GM18861 (cell line): ENCODE measurements at regions not wholly inside any gene's neighbourhood (a gene's known extent, or its start where the extent isn't known, plus 50 kb on each side); places are given as distances from the start of the nearest gene placed in this dataset.
"Not testable (repeated sequence)": the region's sequence is repeated elsewhere in the genome, so short reads cannot be mapped to it uniquely, and the experiment has no call there.

Source experiments
- ATAC-seq: cut with Tn5 transposase; IDR thresholded peaks from one replicate; pipeline ENCODE4 v1.9.1; 2021; ENCODE audit not compliant: unreplicated experiment

DNA sequence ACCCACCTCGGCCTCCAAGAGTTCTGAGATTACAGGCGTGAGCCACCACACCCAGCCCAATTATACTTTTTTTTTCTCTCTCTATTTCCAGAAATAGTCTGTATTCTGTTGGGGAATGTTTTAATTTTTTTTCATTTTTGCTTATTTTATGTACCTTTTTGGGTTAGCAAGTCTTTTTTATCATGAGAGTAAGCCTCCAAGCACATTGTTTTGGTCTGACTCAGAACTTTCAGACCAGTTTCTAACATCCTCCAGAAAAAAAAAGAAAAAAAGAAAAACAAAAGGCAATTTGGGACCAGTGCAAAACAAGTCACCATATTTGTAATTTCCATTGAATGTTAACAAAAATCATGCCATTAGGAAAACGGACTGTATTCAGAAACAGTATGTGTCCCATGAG, 1465.5 kb downstream of the SLITRK5 start:
- no peak for ATAC-seq

DNA sequence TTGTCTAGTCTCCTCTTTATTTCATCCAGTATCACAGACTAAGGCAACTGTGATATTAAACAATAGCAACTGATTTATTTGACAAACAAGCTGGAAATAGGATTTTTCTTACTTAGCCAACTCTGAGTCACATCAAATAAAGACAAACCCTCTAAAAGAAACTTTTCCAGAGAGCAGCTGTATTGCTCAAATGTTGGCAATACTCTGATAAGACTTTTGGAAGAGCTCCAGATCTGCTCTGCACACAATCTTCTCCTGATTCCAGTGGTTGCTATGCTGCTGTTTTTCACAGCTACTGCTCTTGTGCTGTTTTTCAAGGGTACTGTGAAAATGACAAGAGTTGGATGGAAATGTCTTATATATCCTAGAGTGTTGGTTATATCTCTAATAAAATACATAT, 1479.2 kb downstream of the SLITRK5 start:
- no peak for ATAC-seq

DNA sequence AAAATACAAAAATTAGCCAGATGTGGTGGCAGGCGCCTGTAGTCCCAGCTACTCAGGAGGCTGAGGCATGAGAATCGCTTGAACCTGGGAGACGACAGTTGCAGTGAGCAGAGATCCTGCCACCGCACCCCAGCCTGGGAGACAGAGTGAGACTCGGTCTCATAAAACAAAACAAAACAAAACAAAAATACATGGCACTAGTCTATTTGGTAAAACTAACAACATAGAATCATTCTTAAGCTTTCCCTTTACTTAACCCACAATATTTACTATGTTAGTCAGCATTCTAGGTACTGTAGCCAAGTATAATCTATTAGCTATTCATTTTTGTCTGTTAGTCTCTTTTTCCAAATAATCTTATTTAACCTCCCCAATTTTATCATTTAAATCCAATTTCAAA, 1482.8 kb downstream of the SLITRK5 start:
- ATAC-seq: no peak

DNA sequence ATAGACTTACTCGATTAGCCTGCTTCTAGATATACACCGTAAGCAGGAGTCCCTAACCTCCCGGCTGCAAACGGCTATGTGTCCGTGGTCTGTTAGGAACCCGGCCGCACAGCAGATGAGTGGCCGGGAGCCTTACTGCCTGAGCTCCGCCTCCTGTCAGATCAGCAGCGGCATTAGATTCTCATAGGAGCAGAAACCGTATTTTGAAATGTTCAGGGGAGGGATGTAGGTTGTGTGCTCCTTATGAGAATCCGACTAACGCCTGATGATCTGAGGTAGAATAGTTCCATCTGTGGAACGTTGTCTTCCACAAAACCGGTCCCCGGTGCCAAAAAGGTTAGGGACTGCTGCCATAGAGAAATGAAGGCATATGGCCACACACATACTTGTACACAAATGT, 1491.9 kb downstream of the SLITRK5 start:
- ATAC-seq: no peak

DNA sequence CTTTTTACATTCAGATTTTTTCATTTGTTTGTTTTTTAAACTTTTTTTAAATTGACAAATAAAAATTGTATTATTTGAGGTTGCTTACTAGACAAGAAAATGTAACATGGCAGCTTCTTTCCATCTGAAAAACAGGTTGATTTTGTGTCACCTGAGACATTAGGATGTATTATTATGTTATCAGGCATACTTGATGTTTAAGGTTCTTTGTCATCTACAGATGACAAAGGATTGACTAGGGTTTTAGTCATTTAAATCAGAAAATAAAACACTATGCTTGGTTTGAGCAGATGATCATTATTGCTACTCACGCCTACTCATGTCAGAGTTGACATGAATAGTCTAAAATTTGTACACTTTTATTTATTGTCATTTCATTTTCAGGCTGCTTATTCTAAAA, 1494.5 kb downstream of the SLITRK5 start:
- ATAC-seq: no peak

DNA sequence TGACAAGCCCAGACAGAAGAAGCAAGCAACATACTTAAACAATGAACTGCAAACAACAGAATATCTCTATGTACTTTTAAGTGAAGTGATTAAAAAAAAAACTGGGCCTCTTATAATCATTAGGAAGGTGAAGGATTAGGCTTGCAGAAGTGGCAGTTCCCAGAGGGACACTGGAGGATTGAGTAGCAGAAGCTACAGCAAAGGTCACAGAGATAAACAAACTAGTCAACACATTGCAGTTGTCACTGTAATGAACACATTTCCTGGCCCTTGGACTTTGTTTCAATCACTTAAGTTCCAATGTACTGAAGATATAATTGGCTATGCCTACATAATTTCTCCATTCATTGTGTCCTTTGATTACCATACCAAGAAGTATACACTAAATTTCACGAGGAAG, 1498.8 kb downstream of the SLITRK5 start:
- no peak for ATAC-seq

DNA sequence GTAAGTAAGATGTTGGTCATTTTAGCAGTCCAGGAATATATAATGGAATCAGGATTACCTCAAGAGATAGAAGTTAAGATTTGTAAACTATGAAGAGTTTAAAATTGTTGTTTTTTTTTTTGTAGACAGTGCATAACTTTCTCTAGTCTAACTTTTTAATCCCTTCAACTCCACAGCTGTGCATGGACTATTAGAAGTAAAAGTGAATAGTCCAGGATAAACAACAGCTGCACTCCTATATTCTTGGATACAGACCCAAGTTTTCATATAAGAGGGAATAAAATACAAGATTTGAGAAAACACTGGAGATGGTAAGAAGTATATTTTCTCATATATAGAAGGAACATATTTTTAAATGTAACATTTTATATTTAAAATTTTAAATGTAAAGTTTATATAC, 1509.9 kb downstream of the SLITRK5 start:
- ATAC-seq: no peak

DNA sequence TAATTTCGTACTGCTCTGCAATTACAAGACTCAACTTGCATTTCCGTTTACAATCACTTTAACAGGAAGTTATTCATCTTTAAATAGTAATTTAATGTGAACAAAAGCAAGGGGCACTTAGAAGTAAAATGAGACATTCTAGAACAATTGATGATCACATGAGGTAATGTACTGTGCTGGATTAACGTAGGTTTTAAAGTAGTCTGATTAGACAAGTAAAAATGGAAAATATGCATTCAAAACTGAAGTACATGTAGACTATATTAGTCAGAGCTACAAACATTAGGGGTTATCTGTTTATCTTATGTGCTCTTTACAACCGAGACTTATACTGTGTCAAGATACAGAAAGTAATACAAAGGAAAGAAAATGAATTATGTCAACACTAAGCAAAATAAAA, 1528.0 kb downstream of the SLITRK5 start:
- ATAC-seq: no peak

DNA sequence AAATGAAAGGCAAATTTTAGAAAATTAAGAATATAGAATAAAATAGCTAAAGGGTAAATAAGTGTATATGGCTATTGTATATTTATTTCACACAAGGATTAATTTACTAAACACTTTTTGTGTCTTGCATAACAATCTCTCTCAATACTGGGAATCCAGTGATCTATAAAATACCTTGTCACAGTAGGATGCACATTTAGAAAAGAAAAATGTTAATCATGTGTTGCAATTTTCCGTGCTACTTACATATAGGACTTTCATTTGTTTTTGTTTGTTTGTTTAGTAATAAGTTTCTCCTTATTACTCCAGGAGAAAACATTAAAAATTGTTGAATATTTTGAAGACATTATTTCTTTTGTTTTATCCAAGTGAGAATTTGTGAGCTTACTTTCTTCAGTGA, 1533.3 kb downstream of the SLITRK5 start:
- ATAC-seq: no peak

DNA sequence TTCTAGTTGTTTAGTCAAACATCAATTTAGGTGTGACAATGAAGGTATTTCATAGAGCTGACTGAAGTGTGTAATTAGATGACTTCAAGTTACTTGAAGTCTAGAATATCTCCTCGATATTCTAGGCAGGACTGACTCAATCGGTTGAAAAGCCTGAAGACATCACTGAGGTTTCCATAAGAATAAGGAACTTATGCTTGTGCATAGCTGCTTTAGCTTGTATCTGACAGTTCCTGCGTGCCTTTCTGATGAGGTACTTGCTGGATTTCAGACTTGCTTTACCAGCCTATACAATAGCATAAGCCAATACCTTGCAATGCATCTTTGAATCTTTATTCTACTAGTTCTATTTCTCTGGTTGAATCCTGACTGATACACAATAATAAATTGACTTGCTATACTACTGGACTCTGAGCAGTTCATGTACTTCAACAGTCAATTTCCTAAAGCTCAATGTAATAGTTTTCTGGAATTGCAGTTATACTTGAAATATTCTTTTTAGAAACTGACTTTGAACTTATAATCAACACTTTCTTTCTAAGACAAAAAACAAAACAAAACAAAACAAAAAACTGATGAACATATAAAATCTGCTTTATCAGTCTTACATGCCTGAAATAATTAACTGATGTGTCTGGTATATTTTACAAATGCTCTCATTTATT, 1534.8 kb downstream of the SLITRK5 start:
- ATAC-seq: no peak

DNA sequence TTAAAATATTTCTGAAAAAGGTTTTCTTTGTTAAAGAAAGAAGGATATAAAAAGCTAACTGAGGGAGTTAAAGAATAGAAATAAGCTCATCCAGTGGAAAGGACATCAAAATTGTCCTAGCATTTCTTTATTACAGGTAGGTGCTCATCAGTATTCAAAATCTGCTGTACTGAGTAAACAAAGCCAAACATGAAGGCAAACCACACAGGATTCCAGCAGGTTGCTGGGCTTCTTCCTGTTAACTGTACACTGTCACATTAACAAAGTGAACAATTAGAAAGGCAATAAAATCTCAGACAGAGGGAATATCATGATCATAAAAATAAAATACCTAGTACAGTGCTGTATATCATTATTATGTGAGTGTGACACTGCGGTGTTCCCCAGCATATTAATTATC, 1541.0 kb downstream of the SLITRK5 start:
- no peak for ATAC-seq

DNA sequence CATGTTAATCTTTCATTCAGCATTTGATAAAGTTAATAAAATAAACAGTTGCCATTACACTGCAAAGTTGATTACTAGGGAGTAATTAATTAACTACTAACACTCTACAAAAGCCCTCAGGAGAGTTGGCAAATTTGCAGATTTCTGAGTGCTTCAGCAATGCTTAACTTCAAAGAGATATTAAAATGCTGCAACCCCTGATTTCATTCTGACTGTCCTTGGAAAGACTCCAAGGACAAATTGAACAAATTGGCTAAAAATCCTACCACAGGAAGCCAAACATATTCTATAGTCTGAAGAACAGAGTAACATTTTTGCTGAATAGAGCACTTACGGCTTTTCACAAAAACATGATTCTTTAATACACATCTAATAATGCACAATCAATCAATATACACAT, 1543.0 kb downstream of the SLITRK5 start:
- no peak for ATAC-seq

DNA sequence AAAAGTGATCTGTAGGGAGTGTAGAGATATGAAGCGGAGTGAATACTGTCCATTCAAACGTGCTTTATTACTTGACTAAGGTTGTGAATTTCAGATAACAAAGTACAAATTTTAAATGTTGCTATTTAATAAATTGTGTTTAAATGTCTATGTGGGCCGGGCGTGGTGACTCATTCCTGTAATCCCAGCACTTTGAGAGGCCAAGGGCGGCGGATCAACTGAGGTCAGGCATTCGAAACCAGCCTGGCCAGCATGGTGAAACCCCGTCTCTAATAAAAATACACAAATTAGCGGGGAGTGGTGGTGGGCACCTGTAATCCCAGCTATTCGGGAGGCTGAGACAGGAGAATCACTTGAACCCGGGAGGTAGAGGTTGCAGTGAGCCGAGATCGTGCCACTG, 1544.1 kb downstream of the SLITRK5 start:
- not testable (repeated sequence) for ATAC-seq

DNA sequence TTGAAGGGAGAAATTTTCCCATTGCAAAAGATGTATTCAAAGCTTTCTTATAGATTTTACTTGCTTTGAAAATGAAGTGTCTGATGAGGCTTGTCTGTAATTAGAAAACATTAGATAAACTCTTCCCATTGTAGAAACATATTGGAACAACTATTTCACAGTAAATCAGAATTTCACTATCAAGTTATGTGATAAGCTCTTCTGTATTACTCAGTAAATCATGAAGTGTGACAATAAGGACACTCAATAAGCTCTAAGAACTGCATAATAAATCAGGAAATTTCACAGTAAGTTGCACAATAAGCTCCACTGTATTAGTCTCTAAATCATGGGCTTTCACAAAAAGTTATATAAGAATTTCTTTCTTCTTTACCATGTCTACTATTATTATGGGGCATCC, 1546.6 kb downstream of the SLITRK5 start:
- ATAC-seq: no peak

DNA sequence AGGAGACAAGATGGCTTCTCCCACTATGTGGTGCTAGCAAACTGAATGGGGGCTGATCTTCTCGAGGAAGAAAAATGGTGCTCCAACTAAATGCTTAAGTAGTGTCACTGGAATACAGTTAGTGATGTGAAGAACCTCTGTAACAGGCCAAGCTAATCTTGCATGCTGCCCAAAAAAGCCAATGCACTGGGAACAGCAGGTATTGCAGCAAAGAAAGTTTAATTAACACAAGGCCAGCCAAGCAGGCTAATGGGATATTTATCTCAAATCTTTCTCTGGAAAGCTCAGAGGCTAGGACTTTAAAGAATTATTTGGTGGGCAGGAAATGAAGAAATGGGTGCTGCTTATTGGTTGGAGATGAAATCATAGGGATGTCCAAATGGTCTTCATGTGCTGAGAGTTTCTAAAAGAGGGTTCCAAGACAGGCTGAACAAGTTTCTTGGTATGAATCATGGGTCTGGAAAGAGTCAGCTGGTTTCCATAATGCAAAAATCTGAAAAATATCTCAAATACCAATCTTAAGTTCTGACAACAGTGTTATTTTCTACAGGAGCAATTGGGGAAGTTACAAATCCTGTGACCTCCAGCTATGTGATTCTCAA, 1550.5 kb downstream of the SLITRK5 start:
- ATAC-seq: no peak

DNA sequence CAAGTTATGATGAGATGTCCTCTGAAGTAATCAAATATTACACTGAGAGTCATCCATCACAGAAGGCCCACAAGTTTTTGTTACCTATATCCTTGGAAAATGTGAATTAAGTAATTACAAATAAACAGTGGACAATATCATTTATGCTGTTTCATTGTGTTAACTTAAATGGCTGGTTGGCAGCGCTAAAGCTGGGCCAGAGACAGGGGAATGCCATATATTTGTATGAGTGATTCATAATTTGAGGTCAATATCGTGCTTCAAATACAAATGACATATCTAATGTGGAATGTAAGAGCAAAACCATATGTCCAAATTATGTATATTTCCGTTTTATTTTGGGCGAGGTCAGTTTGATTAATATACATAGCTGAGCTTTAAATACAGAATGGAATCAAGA, 1556.2 kb downstream of the SLITRK5 start:
- no peak for ATAC-seq

DNA sequence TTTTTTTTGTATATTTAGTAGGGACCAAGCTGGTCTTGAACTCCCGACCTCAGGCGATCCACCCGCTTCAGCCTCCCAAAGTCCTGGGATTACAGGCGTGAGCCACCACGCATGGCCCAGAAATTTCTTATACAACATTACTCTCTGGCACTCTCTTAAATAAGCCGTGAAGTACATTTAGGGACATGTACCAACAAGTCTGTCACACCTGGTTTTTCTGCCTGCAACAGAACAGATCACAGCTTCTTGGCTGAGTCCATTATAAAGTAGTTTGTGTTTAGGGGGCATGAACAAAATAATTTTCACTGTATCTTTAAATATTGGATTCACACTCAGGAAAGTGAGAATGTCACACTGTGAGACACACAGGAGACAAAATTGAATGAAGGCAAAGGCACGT, 1567.3 kb downstream of the SLITRK5 start:
- no peak for ATAC-seq

DNA sequence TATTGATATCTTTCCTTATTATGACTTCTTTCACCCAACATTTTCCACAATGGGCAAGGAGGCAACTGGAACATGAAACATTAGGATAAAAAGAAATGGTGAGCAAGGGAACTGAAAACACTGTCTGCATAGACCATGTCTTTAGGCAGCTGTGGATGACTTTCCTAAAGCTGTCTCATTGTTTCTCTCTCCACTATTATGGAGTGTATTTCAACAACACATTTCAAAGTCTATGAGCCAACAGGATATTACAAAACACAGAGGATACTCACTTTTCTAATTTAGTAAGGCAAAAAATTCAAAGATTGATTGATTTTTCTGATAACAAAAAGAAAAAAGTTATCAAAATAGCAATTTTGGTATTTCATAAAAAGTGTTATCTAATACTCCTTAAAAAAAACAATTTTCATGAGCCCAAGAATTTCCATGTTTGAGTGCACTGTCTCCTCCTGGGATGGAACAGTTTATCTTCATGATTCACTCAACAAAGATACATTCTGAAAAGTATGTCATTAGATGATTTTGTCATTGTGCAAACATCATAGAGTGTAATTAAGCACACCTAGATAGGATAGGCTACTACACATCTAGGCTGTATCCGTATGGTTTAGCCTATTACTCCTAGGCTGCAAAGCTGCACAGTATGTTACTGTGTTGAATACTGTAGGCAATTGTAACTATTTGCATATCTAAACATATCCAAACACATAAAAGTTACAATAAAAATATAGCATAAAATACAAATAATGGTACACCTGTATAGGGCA, 1568.4 kb downstream of the SLITRK5 start:
- no peak for ATAC-seq

DNA sequence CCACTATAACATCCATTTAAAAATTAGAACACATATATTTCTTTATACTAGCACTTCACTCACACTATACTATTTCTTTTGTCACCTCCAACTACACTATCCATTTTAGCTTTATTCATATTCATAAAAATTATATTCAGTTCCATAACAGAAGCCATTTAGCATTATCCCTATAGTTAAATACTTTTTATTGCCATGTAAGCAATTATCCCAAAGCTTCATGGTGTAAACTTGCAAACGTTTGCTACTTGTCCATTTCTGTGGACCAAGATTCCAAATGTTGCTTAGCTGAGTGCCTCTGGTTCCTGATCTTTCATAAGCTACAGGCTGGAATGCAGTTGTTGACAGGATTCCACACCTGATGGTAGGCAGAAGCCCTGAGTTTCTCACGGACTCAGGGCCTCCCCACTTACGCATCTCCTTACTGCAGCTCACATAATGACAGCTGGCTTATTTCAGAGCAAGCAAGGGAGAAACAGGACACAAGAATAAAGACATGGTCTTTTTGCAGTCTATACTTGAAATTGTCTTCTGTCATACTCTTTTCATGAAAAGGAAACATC, 1584.8 kb downstream of the SLITRK5 start:
- ATAC-seq: no peak

DNA sequence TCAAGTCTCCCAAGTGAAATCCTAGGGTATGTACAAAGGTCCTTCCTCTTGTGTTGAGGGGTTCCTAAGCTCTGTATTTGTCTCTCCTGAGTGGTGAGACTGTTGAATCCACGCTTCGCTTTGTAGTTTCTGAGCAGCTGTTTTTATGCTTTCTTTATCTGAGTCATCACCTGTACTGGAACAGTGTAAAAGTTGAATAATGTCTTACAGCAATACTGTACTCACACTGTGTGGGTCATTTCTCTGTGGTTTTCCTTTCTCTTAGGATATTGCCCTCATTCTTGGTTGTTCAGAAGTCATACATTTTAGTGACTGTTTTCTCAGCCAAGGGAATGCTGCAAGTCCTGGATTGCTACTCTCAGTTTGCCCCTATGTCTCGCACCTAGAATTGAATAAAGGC, 1596.6 kb downstream of the SLITRK5 start:
- no peak for ATAC-seq

DNA sequence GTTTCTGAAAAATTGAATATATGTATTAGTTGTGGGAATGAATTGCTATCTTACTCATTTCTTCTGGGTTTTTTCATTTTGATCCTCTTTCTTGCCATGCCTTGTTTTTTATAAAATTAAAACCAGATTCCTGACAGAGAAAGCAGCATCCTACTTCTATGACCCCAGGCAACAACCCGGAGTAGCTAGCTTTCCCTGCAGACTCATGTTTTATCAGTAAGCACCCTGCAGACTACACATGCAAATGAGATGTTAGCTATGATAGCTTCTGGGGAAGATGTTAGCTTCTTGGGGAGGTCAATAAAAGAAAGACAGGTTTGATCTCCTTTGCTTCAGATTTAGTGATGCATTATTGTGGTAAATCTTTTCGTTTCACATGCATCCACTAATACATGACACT, 1598.6 kb downstream of the SLITRK5 start:
- ATAC-seq: no peak

DNA sequence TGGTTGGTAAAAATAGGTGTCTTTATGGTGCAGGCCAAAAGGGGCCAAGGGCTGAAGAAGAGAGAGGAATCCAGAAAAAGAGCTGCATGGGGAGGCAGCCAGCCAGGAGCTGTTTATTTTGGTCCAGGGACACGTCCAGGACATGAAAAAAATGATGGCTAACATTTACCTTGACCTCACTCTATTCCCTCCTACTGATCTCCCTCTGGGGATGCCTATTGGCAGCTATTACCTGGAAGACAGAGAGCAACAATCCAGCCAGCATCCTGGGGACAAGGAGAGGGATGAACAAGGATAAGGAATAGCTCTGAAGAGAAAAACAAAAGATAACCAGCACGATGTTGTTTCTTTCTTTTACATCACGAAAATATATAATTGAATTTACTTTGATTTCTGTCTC, 1599.6 kb downstream of the SLITRK5 start:
- ATAC-seq: no peak
